Hematopoietic multipotent progenitor cell treated with erythropoietin and hydrocortisone succinate and interleukin-3 and kit ligand, for 6 days (in vitro differentiated cells): ENCODE measurements at regions not wholly inside any gene's neighbourhood (a gene's known extent, or its start where the extent isn't known, plus 50 kb on each side); places are given as distances from the start of the nearest gene placed in this dataset.
"Not testable (repeated sequence)": the region's sequence is repeated elsewhere in the genome, so short reads cannot be mapped to it uniquely, and the experiment has no call there.

Source experiments
- DNase-seq: peaks from one replicate; pipeline ENCODE4 v3.0.0-alpha.2; 2015

DNA sequence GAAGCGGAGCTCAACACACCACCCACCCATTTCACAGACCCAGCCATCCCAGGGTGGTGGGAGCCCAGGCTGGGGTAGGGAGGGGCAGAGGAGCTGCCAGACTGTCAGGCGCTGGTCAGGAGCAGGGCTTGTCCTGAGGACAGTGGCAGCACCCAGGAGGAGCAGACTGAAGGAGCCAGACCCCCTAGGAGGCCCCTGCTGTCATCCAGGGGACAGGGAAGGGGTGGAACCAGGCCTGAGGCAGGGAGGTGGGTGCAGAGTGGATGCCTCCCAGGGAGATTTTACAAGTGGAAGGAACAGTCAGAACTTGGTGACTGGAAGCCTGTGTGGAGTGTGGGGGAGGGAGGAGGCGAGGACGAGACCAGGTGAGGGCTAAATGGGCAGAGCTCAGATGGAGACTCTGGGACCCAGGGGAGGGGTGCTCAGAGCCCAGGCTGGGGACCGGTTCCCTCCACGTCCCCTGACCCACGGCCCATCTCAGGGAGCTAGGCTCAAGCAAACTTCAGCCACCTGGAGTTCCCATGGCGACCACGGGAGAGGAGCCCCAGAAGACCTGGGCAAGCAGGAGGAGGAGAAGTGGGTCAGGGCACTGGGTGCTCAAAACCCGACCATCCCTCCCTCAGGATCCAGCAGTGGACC is 215.4 kb downstream of the TBC1D2B start:
- DNase-seq = not testable (repeated sequence)

DNA sequence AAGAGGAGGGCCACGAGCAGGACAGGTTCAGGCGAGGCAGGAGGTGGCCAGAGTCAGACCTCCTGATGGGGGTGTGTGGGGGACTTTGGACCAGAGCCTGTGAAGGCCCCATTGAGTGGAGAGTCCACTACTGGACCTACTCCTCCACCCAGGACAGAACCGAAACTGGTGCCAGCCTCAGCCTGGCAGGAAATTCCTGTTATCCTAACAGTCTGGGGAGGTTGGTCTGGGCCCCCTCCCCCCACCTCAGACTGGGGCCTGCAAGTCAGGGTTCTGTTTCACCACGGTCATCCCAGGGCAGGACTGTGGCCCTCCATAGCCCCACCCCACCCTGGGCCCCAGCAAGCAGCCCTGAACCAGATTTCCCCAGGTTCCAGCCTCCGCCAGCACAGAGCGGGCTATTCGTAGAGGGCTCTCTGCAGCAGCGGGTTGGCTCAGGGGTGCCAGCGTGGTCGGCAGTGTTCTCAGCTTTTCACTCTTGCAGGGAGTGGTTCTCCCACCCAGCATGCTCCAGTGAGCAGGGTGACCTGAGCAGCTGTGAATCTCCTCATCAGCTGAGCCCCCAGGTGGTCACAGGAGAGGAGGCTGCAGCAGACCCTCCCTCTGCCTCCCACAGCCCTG is 217.3 kb downstream of the TBC1D2B start:
- no peak for DNase-seq

DNA sequence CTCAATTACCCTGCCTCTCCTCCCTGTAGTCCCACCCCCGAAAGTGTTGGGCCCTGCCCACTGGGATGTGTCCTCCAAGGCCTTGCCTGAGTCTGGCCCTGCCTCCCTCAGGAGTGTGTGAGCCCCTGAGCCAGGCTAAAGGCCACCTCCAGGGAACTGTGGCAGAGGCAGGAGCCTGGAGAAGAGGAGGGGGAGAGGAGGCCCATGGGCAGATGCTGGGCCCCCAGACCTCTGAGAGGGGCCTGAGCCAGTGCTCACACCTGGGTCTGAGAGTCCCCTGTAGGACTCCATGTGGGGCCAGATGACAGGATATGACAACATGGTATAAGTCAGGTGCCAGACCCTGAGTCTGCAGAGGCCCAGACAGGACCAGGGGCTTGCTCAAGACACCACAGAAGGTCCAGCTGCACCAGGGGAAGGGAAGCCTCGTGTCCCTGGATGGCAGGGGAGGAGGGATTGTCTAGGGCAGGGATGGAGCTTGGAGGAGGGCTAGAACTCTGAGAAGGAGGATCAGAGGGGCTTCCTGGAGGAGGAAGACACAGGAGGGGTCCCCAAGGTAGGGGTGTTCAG is 217.9 kb downstream of the TBC1D2B start:
- DNase-seq = no peak

DNA sequence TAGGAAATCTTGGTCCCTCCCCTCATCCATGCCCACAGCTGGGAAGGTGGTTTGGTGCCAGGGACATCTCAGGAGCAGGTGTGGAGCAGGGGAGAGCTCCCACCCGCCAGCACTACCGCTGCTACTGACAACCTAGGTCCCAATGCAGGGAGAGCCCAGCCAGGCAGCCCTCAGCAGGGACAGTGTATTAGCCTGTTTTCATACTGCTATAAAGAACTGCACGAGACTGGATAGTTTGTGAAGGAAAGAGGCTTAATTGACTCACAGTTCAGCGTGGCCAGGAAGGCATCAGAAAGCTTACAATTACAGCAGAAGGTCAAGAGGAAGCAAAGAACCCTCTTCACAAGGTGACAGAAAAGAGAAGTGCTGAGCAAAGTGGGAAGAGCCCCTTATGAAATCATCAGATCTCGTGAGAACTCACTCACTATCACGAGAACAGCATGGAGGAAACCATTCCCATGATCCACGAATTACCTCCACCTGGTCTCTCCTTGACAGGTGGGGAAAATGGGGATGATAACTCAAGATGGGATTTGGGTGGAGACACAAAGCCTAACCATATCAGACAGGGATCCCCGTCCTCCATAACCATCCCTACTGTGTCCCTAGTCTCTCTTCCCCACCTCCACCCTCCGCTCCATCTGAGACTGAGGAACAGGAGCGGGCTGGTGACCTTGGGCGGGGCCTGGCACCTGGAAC is 218.6 kb downstream of the TBC1D2B start:
- DNase-seq = peak; percentile 25

DNA sequence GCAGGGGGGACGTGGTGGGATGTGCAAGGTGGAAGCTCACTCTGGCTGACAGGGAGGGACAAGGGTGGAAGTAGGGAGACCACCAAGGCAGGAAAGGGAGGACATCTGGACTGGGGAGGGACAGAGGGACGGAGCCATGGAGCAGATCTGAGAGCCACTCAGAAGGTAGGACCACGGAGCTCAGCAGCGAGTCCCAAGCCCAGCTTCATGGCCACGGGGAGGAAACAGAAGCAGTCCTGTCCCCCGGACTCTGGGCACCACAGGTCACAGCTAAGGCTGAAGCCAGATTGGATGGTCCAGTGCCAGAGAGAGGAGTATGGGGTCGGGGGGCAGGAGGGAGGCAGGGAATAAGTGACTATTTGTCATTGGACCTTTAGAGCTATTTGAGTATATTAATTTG is 220.1 kb downstream of the TBC1D2B start:
- DNase-seq = no peak

DNA sequence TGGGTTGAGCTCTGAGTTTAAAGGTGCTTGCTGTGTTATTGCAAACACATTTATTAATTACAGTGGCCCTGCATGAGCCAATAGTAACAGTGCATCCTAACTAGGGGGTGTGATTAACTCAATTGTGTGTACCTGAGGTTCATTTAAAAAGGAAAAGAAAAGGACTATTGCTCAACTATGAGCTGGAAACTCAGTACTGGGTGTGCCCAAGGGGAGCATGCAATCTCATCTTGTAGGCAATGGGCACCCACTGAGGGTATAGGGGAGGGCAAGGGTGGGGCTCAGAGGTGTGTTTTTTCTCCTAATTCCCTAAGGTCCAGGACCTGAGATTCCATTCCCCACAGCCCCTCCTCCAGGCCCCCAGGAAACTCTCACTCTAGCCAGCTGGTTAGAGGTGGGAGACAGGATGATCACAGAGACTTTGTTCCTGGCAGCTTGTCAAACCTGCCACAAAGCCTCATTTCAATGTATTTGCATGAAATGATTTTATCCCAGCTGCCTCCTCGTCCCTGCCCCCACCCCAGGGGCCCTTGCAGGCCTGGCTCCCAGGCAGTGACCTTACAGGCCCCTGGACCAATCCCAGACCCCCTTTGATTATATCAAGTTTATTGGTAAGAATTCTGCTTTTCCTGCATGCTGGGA is 220.7 kb downstream of the TBC1D2B start:
- DNase-seq = no peak

DNA sequence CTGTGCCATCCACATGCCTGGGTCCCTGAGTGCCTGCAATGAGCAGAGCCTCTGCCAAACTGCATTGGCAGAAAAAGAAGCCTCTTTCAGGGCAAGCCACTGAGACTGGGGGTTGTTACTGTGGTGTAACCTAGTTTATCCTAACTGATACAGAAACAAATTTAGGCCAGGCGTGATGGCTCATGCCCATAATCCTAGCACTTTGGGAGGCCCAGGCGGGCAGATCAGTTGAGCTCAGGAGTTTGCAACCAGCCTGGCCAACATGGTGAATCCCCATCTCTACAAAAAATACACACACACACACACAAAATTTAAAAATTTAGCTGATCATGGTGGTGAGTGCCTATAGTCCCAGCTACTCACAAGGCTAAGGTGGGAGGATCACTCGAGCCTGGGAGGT is 221.6 kb downstream of the TBC1D2B start:
- no peak for DNase-seq

DNA sequence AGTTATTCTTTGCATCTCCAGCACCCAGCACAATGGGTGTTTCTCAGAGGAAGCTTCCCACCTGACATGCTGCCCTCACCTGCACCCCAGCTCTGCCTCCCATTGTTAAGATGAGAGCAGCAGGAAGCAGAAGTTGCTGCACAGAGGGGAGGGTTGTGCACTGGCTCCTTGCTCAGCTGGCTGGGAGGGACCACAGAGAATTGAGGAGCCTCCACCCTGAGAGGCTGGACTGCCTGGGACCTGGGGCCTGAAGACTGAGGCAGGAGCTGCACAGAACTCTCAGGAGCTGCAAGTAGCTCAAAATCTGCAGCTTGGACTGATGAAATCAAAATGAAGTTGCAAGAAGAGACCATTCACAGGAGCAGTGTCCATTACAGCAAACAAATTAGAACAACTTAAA is 222.3 kb upstream of the LINGO1 start:
- DNase-seq = no peak

DNA sequence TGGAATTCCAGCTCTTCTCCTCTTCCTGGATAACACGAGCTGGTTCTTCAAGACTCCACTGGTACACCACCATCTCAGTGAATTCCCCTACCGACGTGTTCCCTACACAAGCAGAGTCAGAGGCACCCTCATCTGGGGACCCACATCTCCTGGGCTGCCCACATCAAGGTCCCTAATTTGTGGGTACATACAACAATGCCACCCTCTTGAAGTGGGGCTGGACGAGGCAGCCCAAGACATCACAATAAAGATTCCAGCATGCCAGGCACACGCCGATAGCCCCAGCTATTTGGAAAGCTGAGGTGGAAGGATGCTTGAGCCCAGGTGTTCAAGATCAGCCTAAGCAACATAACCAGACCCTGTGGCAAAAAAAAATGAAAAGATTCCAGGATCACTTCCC is 221.2 kb upstream of the LINGO1 start:
- DNase-seq = no peak

DNA sequence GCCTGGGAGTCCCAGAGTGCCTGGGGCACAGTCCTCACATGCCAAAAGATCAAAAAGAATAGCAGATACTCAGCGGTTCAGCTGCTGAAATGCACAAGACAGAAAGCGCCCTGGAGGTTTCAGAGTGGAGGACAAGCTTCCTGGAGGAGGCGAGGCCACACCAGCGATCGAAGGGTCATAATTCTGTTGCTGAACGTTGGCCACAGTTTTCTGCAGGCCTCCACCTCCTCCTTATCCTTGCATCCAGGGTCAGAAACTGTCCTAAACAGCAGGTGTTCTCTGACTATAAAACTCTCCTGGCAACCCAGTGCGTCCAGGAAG is 220.3 kb upstream of the LINGO1 start:
- no peak for DNase-seq

DNA sequence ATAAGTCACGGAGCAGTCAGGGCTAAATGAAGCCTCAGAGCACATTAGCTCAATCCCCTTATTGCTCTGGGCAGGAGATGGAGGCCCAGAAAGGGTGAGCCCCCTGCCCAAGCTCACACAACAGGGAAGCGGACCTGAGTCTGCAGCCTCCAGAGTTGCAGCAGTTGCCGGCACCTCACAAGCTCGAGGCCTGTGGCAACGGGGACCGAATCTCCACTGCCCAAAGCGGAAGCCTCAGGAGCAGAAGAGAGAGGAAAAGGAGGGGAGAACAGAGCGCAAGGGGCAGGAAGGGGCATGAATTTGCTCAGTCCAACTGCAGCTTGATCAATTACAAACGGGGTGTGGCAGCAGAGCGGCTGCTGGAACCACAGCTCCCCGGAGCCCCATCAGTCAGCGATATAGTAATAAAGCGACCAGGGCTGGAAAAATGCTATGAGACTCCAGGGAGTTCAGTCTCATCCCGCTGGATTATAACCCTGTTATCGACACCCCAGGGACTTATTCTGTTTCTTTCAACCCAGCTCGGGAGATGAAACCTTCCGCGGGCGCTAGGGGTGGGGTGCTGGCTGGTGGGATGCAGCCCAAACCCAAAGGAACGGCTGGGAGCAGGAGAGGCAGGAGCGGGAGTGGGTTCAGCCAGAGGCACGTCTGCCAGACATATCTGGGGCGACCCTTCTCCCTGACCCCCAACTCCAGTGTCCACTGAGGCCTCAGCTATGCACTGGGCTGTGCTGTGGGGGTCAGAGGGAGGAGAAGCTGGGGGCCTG is 219.7 kb upstream of the LINGO1 start:
- DNase-seq = no peak

DNA sequence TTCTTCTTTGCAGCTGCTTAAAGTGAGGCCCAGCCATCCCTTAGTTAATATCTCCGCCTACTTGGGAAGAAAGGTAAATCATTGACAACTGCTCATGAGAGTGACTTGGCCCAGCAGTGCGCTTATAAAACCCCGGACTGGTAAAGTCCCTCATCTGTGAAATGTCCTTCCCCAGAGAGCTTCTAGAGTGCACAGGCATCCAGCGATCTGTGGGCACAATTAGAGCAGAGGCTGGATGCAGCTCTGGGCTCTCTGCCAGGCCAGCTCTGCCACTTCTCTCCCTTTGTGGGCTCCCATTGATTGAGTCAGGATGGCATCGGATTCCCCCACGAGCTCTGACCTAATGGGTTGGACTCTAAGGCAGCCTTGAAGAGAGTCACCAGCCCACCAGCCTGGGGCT is 219.0 kb upstream of the LINGO1 start:
- DNase-seq = no peak

DNA sequence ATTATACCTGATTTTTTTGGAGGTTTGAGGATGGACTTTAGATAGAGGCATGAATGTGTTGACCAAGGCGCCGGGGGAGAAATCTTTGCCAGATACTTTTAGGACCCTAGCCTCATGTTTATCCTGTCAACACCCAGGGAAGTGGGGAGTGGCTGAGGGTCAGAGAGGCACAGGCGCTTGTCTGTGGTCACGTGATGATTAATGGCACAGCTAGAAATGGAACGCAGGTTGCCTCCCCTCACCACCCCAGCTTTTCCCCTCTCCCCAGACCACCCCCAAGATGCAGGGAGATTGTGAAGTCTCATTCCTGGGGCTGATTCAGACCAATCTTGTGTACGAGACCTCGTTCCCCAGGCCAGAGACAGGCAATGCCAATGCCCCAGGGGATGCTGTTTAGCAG is 218.4 kb upstream of the LINGO1 start:
- DNase-seq = no peak

DNA sequence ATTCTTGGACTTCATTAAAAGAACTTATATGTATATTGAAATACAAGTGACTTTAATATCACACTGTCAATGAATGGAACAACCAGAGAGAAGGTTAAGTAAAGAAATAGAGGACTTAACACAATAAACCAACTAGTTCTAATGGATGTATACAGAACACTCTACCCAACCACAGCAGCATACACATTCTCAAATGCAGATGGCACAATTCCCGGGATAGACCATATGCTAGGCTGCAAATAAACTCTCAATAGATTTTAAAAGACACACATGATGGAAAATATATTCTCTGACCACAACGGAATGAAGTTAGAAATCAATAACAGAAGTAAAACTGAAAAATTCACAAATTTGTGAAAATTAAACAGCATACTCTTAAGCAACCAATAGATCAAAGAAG is 214.3 kb upstream of the LINGO1 start:
- no peak for DNase-seq

DNA sequence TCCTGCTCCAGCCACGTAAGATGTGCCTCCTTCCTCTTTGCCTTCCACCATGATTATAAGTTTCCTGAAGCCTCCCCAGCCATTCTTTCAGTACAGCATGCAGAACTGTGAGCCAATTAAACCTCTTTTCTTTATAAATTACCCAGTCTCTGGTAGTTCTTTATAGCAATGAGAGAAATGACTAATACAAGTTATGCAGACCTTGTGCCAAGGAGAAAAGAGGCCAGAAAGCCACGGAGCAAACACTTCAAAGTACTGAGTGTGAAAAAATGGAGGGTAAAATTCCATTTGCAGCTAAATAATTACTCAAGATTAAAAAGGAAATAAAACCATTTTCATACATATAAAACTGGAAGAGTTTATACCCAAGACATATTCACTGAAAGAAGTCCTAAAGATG is 213.6 kb upstream of the LINGO1 start:
- no peak for DNase-seq

DNA sequence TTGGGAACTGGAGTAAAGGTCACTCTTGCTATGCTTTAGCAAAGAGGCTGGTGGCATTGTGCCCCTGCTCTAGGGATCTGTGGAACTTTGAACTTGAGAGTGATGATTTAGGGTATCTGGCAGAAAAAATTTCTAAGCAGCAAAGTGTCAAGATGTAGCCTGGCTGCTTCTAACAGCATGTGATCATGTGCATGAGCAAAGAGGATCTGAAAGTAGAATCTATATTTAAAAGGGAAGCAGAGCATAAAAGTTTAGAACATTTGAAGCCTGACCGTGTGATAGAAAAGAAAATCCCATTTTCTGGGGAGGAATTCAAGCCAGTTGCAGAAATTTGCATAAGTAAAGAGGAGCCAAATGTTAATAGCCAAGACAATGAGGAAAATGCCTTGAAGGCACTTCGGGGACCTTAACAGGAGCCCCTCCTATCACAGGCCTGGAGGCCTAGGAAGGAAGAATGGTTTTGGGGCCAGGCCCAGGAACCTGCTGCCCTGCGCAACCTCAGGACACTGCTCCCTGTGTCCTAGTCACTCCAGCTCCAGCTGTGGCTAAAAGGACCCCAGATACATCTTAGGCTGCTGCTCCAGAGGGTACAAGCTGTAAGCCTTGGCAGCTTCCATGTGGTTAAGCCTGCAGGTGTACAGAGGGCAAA is 212.2 kb upstream of the LINGO1 start:
- DNase-seq = no peak

DNA sequence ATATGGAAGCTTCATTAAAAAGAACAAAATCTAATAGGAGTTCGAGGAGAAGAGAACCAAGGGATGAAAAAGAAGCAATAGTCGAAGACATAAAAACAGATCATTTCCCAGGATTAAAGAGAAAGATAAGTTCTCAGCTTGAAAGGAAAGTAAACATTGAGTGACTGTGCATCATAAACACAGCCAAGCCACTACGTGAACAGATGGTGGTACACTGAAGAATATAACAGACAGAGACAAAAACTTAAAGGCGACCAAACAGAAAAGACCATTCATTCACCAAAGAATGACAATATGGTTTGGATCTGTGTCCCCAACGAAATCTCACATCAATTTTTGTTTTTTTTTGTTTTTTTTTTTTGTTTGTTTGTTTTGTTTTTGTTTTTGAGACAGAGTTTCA is 210.8 kb upstream of the LINGO1 start:
- DNase-seq = no peak

DNA sequence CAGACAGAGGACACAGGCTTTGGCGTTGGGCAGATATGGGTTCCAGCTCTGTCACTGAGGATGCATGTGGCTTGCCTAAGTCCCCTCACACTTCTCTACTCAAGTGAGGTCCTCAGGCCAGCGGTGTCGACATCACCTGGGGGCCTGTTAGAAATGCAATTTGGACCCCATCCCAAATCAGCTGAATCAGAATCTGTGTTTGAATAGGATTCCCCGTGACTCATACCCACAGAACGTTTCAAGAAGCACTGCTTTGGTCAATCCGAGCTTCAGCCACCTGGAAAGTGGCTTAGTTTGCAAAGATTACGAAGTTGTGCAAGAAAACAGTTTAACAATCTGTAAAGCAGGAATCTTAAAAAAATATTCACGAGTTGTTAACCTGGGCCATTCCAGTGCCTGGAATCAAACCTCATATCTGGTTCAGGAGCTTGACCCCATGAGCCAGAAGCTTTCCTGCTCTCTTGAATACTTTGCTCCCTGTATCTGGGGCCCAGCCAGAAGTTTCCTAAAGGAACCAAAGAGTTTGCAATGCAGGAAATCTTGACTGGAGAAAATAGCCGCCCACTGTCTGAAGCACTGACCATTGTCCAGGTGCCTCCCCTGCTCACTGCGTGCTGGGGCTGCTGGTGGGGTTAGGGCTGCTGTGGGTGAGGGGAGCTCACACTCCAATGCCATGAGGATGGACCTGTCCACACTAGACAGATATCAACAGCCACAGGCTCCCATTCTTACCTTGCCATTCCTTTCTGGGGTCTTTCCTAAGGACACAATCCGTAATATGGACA is 208.5 kb upstream of the LINGO1 start:
- DNase-seq = no peak

DNA sequence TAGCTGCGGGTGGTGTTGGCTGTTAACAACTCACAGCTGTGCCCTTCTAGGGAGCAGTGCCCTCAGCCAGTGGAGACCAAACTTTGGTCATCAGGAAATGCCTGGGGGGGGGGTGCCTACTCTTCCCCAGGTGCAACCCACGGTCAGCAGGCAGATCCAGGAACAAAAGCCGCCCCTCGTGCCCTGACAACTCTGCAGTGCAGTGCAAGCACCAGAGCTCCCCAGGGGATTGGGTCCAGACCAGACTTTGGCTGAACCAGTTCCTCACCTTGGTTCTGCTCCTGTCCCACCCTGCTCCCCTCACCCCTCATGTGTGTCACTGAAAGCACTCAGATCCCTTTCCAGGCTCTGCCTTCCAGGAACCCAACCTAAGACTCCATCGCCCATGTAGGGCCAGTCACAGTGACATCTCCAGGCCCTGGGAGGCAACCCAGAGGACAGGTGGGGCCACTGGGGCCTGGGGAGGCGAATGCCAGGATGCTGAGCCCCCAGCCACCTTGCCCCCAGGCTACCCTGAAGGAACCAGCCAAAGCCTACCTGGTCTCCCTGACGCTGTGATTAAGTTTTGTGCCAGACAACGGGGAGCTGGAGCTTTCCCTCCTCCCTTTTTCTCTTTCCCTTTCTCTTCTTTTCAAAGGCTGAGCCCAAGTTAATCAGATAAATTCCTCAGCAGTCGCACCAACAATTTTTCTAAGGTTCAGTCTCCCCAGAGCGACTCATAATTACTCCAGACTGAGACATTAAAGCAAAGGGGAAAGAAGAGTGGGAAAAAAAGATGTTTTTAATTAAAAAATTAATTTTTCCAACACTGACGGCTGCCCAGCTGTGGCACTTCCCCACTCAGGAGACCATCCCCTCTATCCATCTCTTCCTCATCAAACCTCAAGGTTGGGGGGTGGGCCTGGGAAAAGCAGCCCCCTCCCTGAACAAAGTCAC is 207.5 kb upstream of the LINGO1 start:
- no peak for DNase-seq

DNA sequence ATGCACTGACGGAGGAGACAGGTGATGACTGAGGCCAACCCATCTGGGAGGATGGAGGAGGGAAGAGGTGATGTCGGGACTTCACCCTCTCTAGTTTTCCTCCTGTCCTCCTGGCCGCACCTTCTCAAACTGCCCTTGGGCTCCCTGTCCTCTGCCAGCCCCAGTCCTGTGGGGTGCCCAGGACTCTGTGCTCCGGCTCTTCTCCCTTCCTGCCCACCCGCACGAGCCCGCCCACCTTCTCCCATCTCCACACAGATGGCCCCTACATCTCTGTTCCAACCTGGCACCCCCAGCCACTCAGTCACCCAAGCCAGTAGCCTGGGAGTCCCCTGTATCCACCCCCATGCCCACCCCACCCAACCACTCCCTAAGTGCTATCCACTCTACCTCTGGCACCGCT is 206.7 kb upstream of the LINGO1 start:
- no peak for DNase-seq

DNA sequence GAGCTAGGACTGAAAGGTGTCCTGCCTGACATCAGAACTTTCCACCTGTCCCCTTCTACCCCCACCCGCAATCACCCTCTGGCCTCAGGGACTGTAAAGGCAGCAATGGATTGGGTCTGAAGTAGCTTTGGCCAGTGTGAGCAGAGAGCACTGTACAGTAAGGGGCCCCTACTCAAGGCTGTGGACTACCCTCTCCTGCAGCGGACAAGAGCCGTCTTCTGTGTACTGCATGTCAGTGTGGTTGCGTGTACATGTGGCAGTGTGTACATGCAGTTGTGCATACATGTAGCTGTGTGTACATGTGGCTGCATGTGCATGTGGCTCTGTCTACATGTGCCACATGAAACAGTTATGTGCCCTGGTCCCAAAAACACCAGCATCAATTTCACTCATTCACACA is 205.9 kb upstream of the LINGO1 start:
- DNase-seq = no peak
